ENCODE measurements at regions not wholly inside any gene's neighbourhood (a gene's known extent, or its start where the extent isn't known, plus 50 kb on each side); places are given as distances from the start of the nearest gene placed in this dataset.

- TF ChIP-seq, protein P1, sequence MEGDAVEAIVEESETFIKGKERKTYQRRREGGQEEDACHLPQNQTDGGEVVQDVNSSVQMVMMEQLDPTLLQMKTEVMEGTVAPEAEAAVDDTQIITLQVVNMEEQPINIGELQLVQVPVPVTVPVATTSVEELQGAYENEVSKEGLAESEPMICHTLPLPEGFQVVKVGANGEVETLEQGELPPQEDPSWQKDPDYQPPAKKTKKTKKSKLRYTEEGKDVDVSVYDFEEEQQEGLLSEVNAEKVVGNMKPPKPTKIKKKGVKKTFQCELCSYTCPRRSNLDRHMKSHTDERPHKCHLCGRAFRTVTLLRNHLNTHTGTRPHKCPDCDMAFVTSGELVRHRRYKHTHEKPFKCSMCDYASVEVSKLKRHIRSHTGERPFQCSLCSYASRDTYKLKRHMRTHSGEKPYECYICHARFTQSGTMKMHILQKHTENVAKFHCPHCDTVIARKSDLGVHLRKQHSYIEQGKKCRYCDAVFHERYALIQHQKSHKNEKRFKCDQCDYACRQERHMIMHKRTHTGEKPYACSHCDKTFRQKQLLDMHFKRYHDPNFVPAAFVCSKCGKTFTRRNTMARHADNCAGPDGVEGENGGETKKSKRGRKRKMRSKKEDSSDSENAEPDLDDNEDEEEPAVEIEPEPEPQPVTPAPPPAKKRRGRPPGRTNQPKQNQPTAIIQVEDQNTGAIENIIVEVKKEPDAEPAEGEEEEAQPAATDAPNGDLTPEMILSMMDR (IDR thresholded peaks at IDR 0.05), result no peak
- no peak for TF ChIP-seq POLR2A (IDR thresholded peaks at IDR 0.05)
Measured at GRCh38 chr22:44395118-44396005, 82.6 kb upstream of the SHISAL1 start.
